HEK293 (cell line): ENCODE measurements at regions not wholly inside any gene's neighbourhood (a gene's known extent, or its start where the extent isn't known, plus 50 kb on each side); places are given as distances from the start of the nearest gene placed in this dataset.

Experiments
- CTCF ChIA-PET: fragments of 350-600 bp; formaldehyde crosslinking; extraction: SDS; loops from one replicate; lab custom pipeline; 2021; ENCODE audit warnings: antibody characterized with exemption; lab: Yijun Ruan, JAX
- POLR2A ChIA-PET: fragments of 300-600 bp; formaldehyde crosslinking; extraction: SDS; loops from one replicate; lab custom pipeline; 2020; ENCODE audit warnings: antibody characterized with exemption, inconsistent platforms; lab: Yijun Ruan, JAX
- H3K27ac ChIP-seq: fragments of 200-500 bp; sonication (Bioruptor generic); 2 replicates; pipeline ENCODE4 v1.5.1; 2014; ENCODE audit warnings: low read depth, low read length, control low read depth, inconsistent platforms; ENCODE audit errors: extremely low read depth
- H3K36me3 ChIP-seq, 2 experiments: fragments of 200-500 bp in 1 of 2; sonication (Bioruptor generic) in 1 of 2; 1 replicate in 1 of 2; 2 replicates in 1 of 2; pipeline ENCODE4 v1.5.1; 2014 to 2017; ENCODE audit warnings: inconsistent platforms in 2 of 2, low read length in 2 of 2; ENCODE audit not compliant: control insufficient read depth in 2 of 2, insufficient read depth in 1 of 2
- H3K4me1 ChIP-seq: fragments of 200-500 bp; sonication (Bioruptor generic); 2 replicates; pipeline ENCODE4 v1.5.1; 2014; ENCODE audit warnings: mild to moderate bottlenecking, low read length, inconsistent platforms; ENCODE audit not compliant: control insufficient read depth, insufficient read depth
- H3K4me3 ChIP-seq: 2 replicates; pipeline ENCODE4 v1.5.1; 2011; ENCODE audit warnings: low read depth, mild to moderate bottlenecking, control low read depth, low read length, moderate library complexity
- H3K9me3 ChIP-seq: fragments of 200-500 bp; sonication (Bioruptor generic); 2 replicates; pipeline ENCODE4 v1.5.1; 2014; ENCODE audit warnings: low read depth, low read length, inconsistent platforms; ENCODE audit not compliant: control insufficient read depth, insufficient read depth
- GFI1B ChIP-seq: fragments of 450-650 bp; formaldehyde crosslinking; IDR thresholded peaks from 2 replicates; pipeline ENCODE4 v1.5.1; 2016; ENCODE audit warnings: missing biosample characterization, missing genetic modification characterization
- PRDM10 ChIP-seq: fragments of 450-650 bp; formaldehyde crosslinking; IDR thresholded peaks from 2 replicates; pipeline ENCODE4 v1.5.1; 2016; ENCODE audit warnings: missing biosample characterization, missing genetic modification characterization
- RBAK ChIP-seq: fragments of 450-650 bp; formaldehyde crosslinking; IDR thresholded peaks from 2 replicates; pipeline ENCODE4 v1.5.1; 2016; ENCODE audit warnings: missing biosample characterization, missing genetic modification characterization
- SP3 ChIP-seq: fragments of 450-650 bp; formaldehyde crosslinking; IDR thresholded peaks from 2 replicates; pipeline ENCODE4 v1.5.1; 2016; ENCODE audit warnings: missing biosample characterization, missing genetic modification characterization
- ZBTB10 ChIP-seq: fragments of 450-650 bp; formaldehyde crosslinking; IDR thresholded peaks from 2 replicates; pipeline ENCODE4 v1.5.1; 2016; ENCODE audit warnings: missing biosample characterization, missing genetic modification characterization
- ZEB2 ChIP-seq: fragments of 450-650 bp; formaldehyde crosslinking; IDR thresholded peaks from 2 replicates; pipeline ENCODE4 v1.5.1; 2016; ENCODE audit warnings: missing biosample characterization, missing genetic modification characterization
- ZFP37 ChIP-seq: fragments of 450-650 bp; formaldehyde crosslinking; IDR thresholded peaks from 2 replicates; pipeline ENCODE4 v1.5.1; 2016; ENCODE audit warnings: missing biosample characterization, missing genetic modification characterization
- ZNF391 ChIP-seq: fragments of 450-650 bp; formaldehyde crosslinking; IDR thresholded peaks from 2 replicates; pipeline ENCODE4 v1.5.1; 2016; ENCODE audit warnings: low read depth, missing biosample characterization, missing genetic modification characterization, borderline replicate concordance
- ZNF416 ChIP-seq: fragments of 450-650 bp; formaldehyde crosslinking; IDR thresholded peaks from 2 replicates; pipeline ENCODE4 v1.5.1; 2016; ENCODE audit warnings: missing biosample characterization, missing genetic modification characterization
- ZNF521 ChIP-seq: fragments of 450-650 bp; formaldehyde crosslinking; IDR thresholded peaks from 2 replicates; pipeline ENCODE4 v1.5.1; 2017; ENCODE audit warnings: missing biosample characterization, mild to moderate bottlenecking, missing genetic modification characterization
- ZNF76 ChIP-seq: fragments of 450-650 bp; formaldehyde crosslinking; IDR thresholded peaks from 2 replicates; pipeline ENCODE4; 2016; ENCODE audit warnings: low read depth, missing biosample characterization, missing genetic modification characterization, borderline replicate concordance
- ZNF837 ChIP-seq: fragments of 450-650 bp; formaldehyde crosslinking; IDR thresholded peaks from 2 replicates; pipeline ENCODE4 v1.5.1; 2016; ENCODE audit warnings: missing biosample characterization, missing genetic modification characterization
- TF ChIP-seq, protein P1 (sequence below): fragments of 450-650 bp; formaldehyde crosslinking; IDR thresholded peaks from 2 replicates; pipeline ENCODE4 v1.5.1; 2016; ENCODE audit warnings: missing biosample characterization, missing genetic modification characterization

GRCh38 chr21:43325036-43325435 is 101.9 kb downstream of the SIK1 start (continued):
- TF ChIP-seq ZNF837 (tag by site-specific recombination) (no peak), SP3 (tag by site-specific recombination) (no peak), ZNF416 (no peak)

DNA sequence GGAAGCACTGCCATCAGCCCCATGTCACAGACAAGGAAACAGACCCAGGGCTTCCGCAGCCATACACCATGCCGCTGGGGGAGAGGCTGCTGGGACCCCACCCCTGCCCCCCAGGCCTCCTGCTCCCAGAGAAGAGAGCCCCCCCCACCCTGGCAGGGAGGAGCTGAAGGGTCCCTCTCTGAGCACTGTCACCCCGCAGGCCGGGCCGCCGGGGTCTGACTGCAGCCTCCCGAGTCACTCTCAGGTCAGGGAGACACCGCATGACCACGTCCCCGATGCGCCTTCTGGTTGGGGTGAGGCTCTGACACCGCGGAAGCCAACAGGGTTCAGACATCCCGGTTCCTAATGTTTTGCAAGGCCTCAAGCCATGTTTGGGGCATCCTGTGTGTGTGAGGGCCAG is 102.3 kb downstream of the SIK1 start:
- TF ChIP-seq PRDM10 (no peak), ZBTB10 (tag by site-specific recombination) (no peak), GFI1B (tag by site-specific recombination) (no peak), RBAK (tag by site-specific recombination) (no peak), ZNF76 (tag by site-specific recombination) (no peak), ZNF521 (tag by site-specific recombination) (no peak), ZFP37 (tag by site-specific recombination) (no peak), ZNF391 (no peak)
- TF ChIP-seq, protein P1, sequence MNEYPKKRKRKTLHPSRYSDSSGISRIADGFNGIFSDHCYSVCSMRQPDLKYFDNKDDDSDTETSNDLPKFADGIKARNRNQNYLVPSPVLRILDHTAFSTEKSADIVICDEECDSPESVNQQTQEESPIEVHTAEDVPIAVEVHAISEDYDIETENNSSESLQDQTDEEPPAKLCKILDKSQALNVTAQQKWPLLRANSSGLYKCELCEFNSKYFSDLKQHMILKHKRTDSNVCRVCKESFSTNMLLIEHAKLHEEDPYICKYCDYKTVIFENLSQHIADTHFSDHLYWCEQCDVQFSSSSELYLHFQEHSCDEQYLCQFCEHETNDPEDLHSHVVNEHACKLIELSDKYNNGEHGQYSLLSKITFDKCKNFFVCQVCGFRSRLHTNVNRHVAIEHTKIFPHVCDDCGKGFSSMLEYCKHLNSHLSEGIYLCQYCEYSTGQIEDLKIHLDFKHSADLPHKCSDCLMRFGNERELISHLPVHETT: no peak
- H3K36me3 ChIP-seq: no peaks in the 10 kb centered on the region
- CTCF ChIA-PET: no interaction called here
- H3K4me1 ChIP-seq: no peaks in the 10 kb centered on the region
- H3K9me3 ChIP-seq: no peaks in the 10 kb centered on the region
- POLR2A ChIA-PET: interaction anchor here (1.4 kb wide), 1 partner anchor 9 kb away, joined by 4 read pairs; no protein-coding TSS in a partner anchor
- no peak overlapping the region for H3K27ac ChIP-seq
- H3K4me3 ChIP-seq: no peak overlapping the region

- Histone ChIP-seq H3K4me1 (no peaks in the 10 kb centered on the region; the same call in 1 of the 2 replicates), H3K9me3 (no peaks in the 10 kb centered on the region), H3K36me3 (no peaks in the 10 kb centered on the region), H3K27ac (no peak overlapping the region), H3K4me3 (no peak overlapping the region)
- ChIA-PET POLR2A (interaction anchor here (1.4 kb wide), 1 partner anchor 11 kb away, joined by 4 read pairs; no protein-coding TSS in a partner anchor), CTCF (no interaction called here)
- no peak for TF ChIP-seq ZEB2 (tag by site-specific recombination)
- no peak for TF ChIP-seq SP3 (tag by site-specific recombination)
Measured at GRCh38 chr21:43323244-43324005, 103.5 kb downstream of the SIK1 start.
